HepG2 (cell line): ENCODE measurements at regions not wholly inside any gene's neighbourhood (a gene's known extent, or its start where the extent isn't known, plus 50 kb on each side); places are given as distances from the start of the nearest gene placed in this dataset.
A peak's percentile ranks its signal among the peaks of the same experiment; 100 is the strongest.

ENCODE experiments used
- ATAC-seq: fragments of 200-7000 bp; cut with Tn5 transposase; 3 replicates; pipeline ENCODE4 v1.9.1; 2020; ENCODE audit warnings: mild to moderate bottlenecking, moderate library complexity
- BruUV-seq: library from RNA; stranded (reverse); fragments of 400-500 nt; replicated peaks from 2 replicates; lab custom pipeline; 2021; lab: Mats Ljungman, UMichigan
- CTCF ChIA-PET: fragments of 300-600 bp; formaldehyde crosslinking; extraction: SDS; loops from one replicate; lab custom pipeline; 2021; ENCODE audit warnings: low total read pairs, inconsistent platforms, low intra/inter-chr PET ratio; lab: Yijun Ruan, JAX
- POLR2A ChIA-PET: fragments of 350-600 bp; sonication (Branson Sonifier 250); formaldehyde crosslinking; loops from one replicate; lab custom pipeline; 2020; ENCODE audit warnings: antibody characterized with exemption, inconsistent platforms; lab: Yijun Ruan, JAX
- DNase-seq: peaks from one replicate; pipeline ENCODE4 v3.0.0-alpha.2; 2015; ENCODE audit warnings: low spot score
- FAIRE-seq: peaks from 3 replicates; lab custom pipeline; 2011; peaks lifted over from hg19 to GRCh38; lab: Jason Lieb, UNC
- H2AFZ ChIP-seq: one replicate; pipeline ENCODE4 v1.6.1; 2011; ENCODE audit warnings: low read length, inconsistent platforms
- H3K27ac ChIP-seq: fragments of 300-600 bp; 3 replicates; pipeline ENCODE4 v1.8.0; 2011; ENCODE audit warnings: mixed run types, mild to moderate bottlenecking, mixed read lengths, low read length, inconsistent platforms; ENCODE audit not compliant: insufficient read depth; ENCODE audit errors: extremely low read length
- H3K27me3 ChIP-seq, 2 experiments: fragments of 200-600 bp in 1 of 2; 2 replicates in 1 of 2; 3 replicates in 1 of 2; pipeline versions ENCODE4 v1.6.0 to v1.8.0; 2011; ENCODE audit warnings: low read length in 2 of 2, mild to moderate bottlenecking in 2 of 2, moderate library complexity in 2 of 2, inconsistent platforms in 1 of 2; ENCODE audit not compliant: insufficient read depth in 2 of 2, control insufficient read depth in 1 of 2
- H3K36me3 ChIP-seq, 2 experiments: fragments of 200-600 bp in 1 of 2; replicated peaks in 1 of 2; 2 replicates in 1 of 2; 3 replicates in 1 of 2; pipeline versions ENCODE4 v1.5.1 to v1.8.0; 2011; ENCODE audit warnings: low read length in 2 of 2, inconsistent platforms in 1 of 2; ENCODE audit not compliant: insufficient read depth in 2 of 2, control insufficient read depth in 1 of 2
- H3K4me1 ChIP-seq: 2 replicates; pipeline ENCODE4 v1.5.1; 2012; ENCODE audit warnings: low read length, inconsistent platforms; ENCODE audit not compliant: insufficient read depth
- H3K4me2 ChIP-seq: 2 replicates; pipeline ENCODE4 v1.6.0; 2011; ENCODE audit warnings: low read depth, low read length, inconsistent platforms
- H3K4me3 ChIP-seq, 3 experiments: fragments of 200-600 bp in 1 of 3; sonication (generic), shearing (Covaris generic) in 1 of 3; replicated peaks in 1 of 3; 2 replicates each; pipeline ENCODE4 v1.5.1; 2011 to 2016; ENCODE audit warnings: low read length in 3 of 3, inconsistent platforms in 2 of 3, low read depth in 2 of 3, mild to moderate bottlenecking in 2 of 3, control low read depth in 1 of 3, mixed read lengths in 1 of 3; ENCODE audit not compliant: insufficient read depth in 1 of 3
- H3K79me2 ChIP-seq: one replicate; pipeline ENCODE4 v1.6.1; 2011; ENCODE audit warnings: low read length, inconsistent platforms; ENCODE audit not compliant: insufficient read depth
- H3K9ac ChIP-seq: 2 replicates; pipeline ENCODE4 v1.6.0; 2011; ENCODE audit warnings: mild to moderate bottlenecking, low read depth, low read length, inconsistent platforms; ENCODE audit not compliant: insufficient read depth
- H3K9me3 ChIP-seq: 2 replicates; pipeline ENCODE4 v1.5.1; 2012; ENCODE audit warnings: mild to moderate bottlenecking, low read length
- H4K20me1 ChIP-seq: 2 replicates; pipeline ENCODE4 v1.6.0; 2011; ENCODE audit warnings: inconsistent platforms, mild to moderate bottlenecking, low read length, moderate library complexity; ENCODE audit not compliant: insufficient read depth
- BCL3 ChIP-seq: sonication (generic); formaldehyde crosslinking; IDR thresholded peaks from 2 replicates; pipeline ENCODE4 v1.5.1; 2020; ENCODE audit warnings: mild to moderate bottlenecking, missing genetic modification reagents, moderate library complexity
- CEBPB ChIP-seq: IDR thresholded peaks from 2 replicates; pipeline ENCODE4 v1.6.1; 2011; ENCODE audit warnings: low read depth, low read length, improper control_type of control experiment, borderline replicate concordance
- FOXK1 ChIP-seq: sonication (generic); formaldehyde crosslinking; IDR thresholded peaks from 2 replicates; pipeline ENCODE4 v1.4.0; 2020; ENCODE audit warnings: low read depth, missing genetic modification reagents, borderline replicate concordance
- HNF4A ChIP-seq: sonication (generic); formaldehyde crosslinking; IDR thresholded peaks from 2 replicates; pipeline ENCODE4 v1.4.0; 2020; ENCODE audit warnings: missing genetic modification reagents
- IRF2 ChIP-seq: IDR thresholded peaks from 2 replicates; pipeline ENCODE4 v1.6.1; 2018; ENCODE audit warnings: missing genetic modification reagents, missing compliant biosample characterization
- MAF1 ChIP-seq: sonication (generic); formaldehyde crosslinking; IDR thresholded peaks from 2 replicates; pipeline ENCODE4 v1.5.0; 2020; ENCODE audit warnings: missing genetic modification reagents, borderline replicate concordance
- MAFG ChIP-seq: sonication (generic); formaldehyde crosslinking; IDR thresholded peaks from 2 replicates; pipeline ENCODE4 v1.5.1; 2020; ENCODE audit warnings: mild to moderate bottlenecking, missing genetic modification reagents
- MIER2 ChIP-seq: IDR thresholded peaks from 2 replicates; pipeline ENCODE4 v1.6.1; 2016; ENCODE audit warnings: missing biosample characterization, missing genetic modification reagents
- NAIF1 ChIP-seq: sonication (generic); formaldehyde crosslinking; IDR thresholded peaks from 2 replicates; pipeline ENCODE4 v1.5.0; 2020; ENCODE audit warnings: mild to moderate bottlenecking, missing genetic modification reagents, borderline replicate concordance
- NFYB ChIP-seq: sonication (generic); formaldehyde crosslinking; IDR thresholded peaks from 2 replicates; pipeline ENCODE4 v1.4.0; 2020; ENCODE audit warnings: missing genetic modification reagents
- SOX13 ChIP-seq, 3 experiments: fragments of 450-650 bp in 1 of 3; sonication (generic) in 1 of 3; formaldehyde crosslinking in 1 of 3; IDR thresholded peaks in 2 of 3; conservative IDR thresholded peaks in 1 of 3; 2 replicates each; pipeline versions ENCODE4 v1.5.0 to v1.6.1; 2016 to 2020; ENCODE audit warnings: antibody characterized with exemption in 1 of 3, mild to moderate bottlenecking in 1 of 3, missing compliant biosample characterization in 1 of 3, missing genetic modification reagents in 1 of 3, moderate library complexity in 1 of 3
- TGIF2 ChIP-seq: IDR thresholded peaks from 2 replicates; pipeline ENCODE4 v1.6.1; 2016; ENCODE audit warnings: control low read depth, missing compliant biosample characterization
- ZC3H13 ChIP-seq: sonication (generic); formaldehyde crosslinking; IDR thresholded peaks from 2 replicates; pipeline ENCODE4 v1.8.1; 2023; ENCODE audit warnings: mild to moderate bottlenecking, missing genetic modification reagents, moderate library complexity
- ZMAT5 ChIP-seq: sonication (generic); formaldehyde crosslinking; IDR thresholded peaks from 2 replicates; pipeline ENCODE4 v1.5.0; 2020; ENCODE audit warnings: mild to moderate bottlenecking, low read depth, missing genetic modification reagents, borderline replicate concordance
- ZNF235 ChIP-seq: sonication (generic); formaldehyde crosslinking; IDR thresholded peaks from 2 replicates; pipeline ENCODE4 v1.8.1; 2023; ENCODE audit warnings: mild to moderate bottlenecking, missing genetic modification reagents, borderline replicate concordance
- ZNF329 ChIP-seq: sonication (generic); formaldehyde crosslinking; IDR thresholded peaks from 2 replicates; pipeline ENCODE4 v1.9.0; 2021; ENCODE audit warnings: low read depth, mild to moderate bottlenecking, missing genetic modification reagents
- ZNF414 ChIP-seq: sonication (generic); formaldehyde crosslinking; IDR thresholded peaks from 2 replicates; pipeline ENCODE4 v1.5.0; 2020; ENCODE audit warnings: missing genetic modification reagents
- ZNF644 ChIP-seq: IDR thresholded peaks from 2 replicates; pipeline ENCODE4 v1.6.1; 2016; ENCODE audit warnings: low read depth
- ZNF710 ChIP-seq: sonication (generic); formaldehyde crosslinking; IDR thresholded peaks from 2 replicates; pipeline ENCODE4 v1.5.0; 2020; ENCODE audit warnings: mild to moderate bottlenecking, missing genetic modification reagents, borderline replicate concordance
- WGBS: methylation state at CpG from one replicate; pipeline ENCODE4 v1.1.6; 2017; ENCODE audit warnings: low lambda C conversion rate; 5-methylcytosine and 5-hydroxymethylcytosine counted together
- in situ Hi-C: cut with HindIII; loops from 2 replicates; pipeline ENCODE4 v1.10.0; 2017; ENCODE audit warnings: low pct_unique_long_range_greater_than_20kb; ENCODE audit not compliant: extremely low pct_ligation_motif_present
- intact Hi-C: fragments of 100-400 bp; cut with micrococcal nuclease; formaldehyde crosslinking; loops from one replicate; pipeline ENCODE4 v1.10.0; 2022; ENCODE audit not compliant: unreplicated experiment

GRCh38 chr15:53114960-53115359 is 324.8 kb upstream of the ONECUT1 start:
- WGBS = 5% methylated on average over 3 of the region's 3 CpGs
- in situ Hi-C loops (no loop called here), intact Hi-C loops (no loop called here)
- no peaks in the 10 kb centered on the region for H4K20me1 ChIP-seq
- no peak overlapping the region; a peak in 1 of 6 replicates for H3K4me3 ChIP-seq
- H3K27me3 ChIP-seq = no peaks in the 10 kb centered on the region
- H3K9ac ChIP-seq = no peak overlapping the region
- H3K4me1 ChIP-seq = peaks cover 23% of the 10 kb centered on the region
- H3K9me3 ChIP-seq = no peaks in the 10 kb centered on the region
- TF ChIP-seq HNF4A = peak; percentile 75
- TF ChIP-seq ZC3H13 = no peak
- TF ChIP-seq MIER2 (CRISPR knock-in tag) = no peak
- no peak for TF ChIP-seq ZNF235
- TF ChIP-seq ZNF710 (CRISPR knock-in tag) = no peak
- no peak for TF ChIP-seq MAFG
- TF ChIP-seq SOX13 (IDR thresholded peaks at IDR 0.05) = no peak
- TF ChIP-seq SOX13 (CRISPR knock-in tag; conservative IDR thresholded peaks at IDR 0.05 in 1 of 2, IDR thresholded peaks at IDR 0.05 in 1 of 2) = peak in 1 of 2 experiments; percentile 18; a peak in 1 of 4 replicates
- no peak for TF ChIP-seq ZMAT5
- no peak for TF ChIP-seq FOXK1 (CRISPR knock-in tag)
- TF ChIP-seq ZNF414 (CRISPR knock-in tag) = no peak
- TF ChIP-seq CEBPB = no peak
- no peak for TF ChIP-seq MAF1 (CRISPR knock-in tag)
- no peak for TF ChIP-seq TGIF2
- no peak for TF ChIP-seq NFYB (CRISPR knock-in tag)
- no peak for TF ChIP-seq ZNF329
- no peak for TF ChIP-seq IRF2
- no peak for TF ChIP-seq NAIF1 (CRISPR knock-in tag)
- TF ChIP-seq ZNF644 (CRISPR knock-in tag) = 0 out of 2 replicates have a peak, but pooled peaks have one; percentile 16
- no peak for TF ChIP-seq BCL3
- CTCF ChIA-PET = no interaction called here
- no peaks in the 10 kb centered on the region for H3K36me3 ChIP-seq
- no peak overlapping the region for H3K27ac ChIP-seq
- no TSS peak for BruUV-seq
- FAIRE-seq = no peak
- peak; percentile 22 for DNase-seq
- POLR2A ChIA-PET = no interaction called here
- H3K4me2 ChIP-seq = peak overlapping the region; percentile 58
- no peaks in the 10 kb centered on the region for H3K79me2 ChIP-seq
- H2AFZ ChIP-seq = peak overlapping the region; percentile 70
- peak; percentile 76 for ATAC-seq
